Osteoblast (primary cell): ENCODE measurements at regions not wholly inside any gene's neighbourhood (a gene's known extent, or its start where the extent isn't known, plus 50 kb on each side); places are given as distances from the start of the nearest gene placed in this dataset.

Source experiments
- DNase-seq: peaks from one replicate; pipeline ENCODE4 v3.0.0; 2011; ENCODE audit warnings: low spot score, mixed read lengths; ENCODE audit not compliant: insufficient read length; ENCODE audit errors: missing footprints
- H2AFZ ChIP-seq: 2 replicates; pipeline ENCODE4 v1.6.0; 2011; ENCODE audit warnings: mild to moderate bottlenecking, low read length
- H3K27ac ChIP-seq: 2 replicates; pipeline ENCODE4 v1.5.1; 2011; ENCODE audit warnings: mild to moderate bottlenecking, low read depth, low read length, moderate library complexity
- H3K27me3 ChIP-seq: 2 replicates; pipeline ENCODE4 v1.6.0; 2012; ENCODE audit warnings: mild to moderate bottlenecking, control low read depth, inconsistent platforms, low read length, moderate library complexity; ENCODE audit not compliant: insufficient read depth
- H3K36me3 ChIP-seq: 2 replicates; pipeline ENCODE4 v1.5.1; 2011; ENCODE audit warnings: mild to moderate bottlenecking, low read length, control low read depth, moderate library complexity; ENCODE audit not compliant: insufficient read depth
- H3K4me1 ChIP-seq: 2 replicates; pipeline ENCODE4 v1.5.1; 2011; ENCODE audit warnings: mild to moderate bottlenecking, low read length, control low read depth, moderate library complexity; ENCODE audit not compliant: insufficient read depth
- H3K4me2 ChIP-seq: 2 replicates; pipeline ENCODE4 v1.6.0; 2011; ENCODE audit warnings: mild to moderate bottlenecking, low read length; ENCODE audit not compliant: insufficient read depth
- H3K4me3 ChIP-seq: fragments of 200-600 bp; sonication (generic); 3 replicates; pipeline ENCODE4 v1.5.1; 2012; ENCODE audit warnings: mild to moderate bottlenecking, low read length, inconsistent platforms; ENCODE audit not compliant: insufficient read depth
- H3K79me2 ChIP-seq: 2 replicates; pipeline ENCODE4 v1.6.0; 2012; ENCODE audit warnings: mild to moderate bottlenecking, low read length, control low read depth, inconsistent platforms; ENCODE audit not compliant: insufficient read depth
- H3K9me3 ChIP-seq: 2 replicates; pipeline ENCODE4 v1.5.1; 2011; ENCODE audit warnings: low read depth, low read length, control low read depth
- H4K20me1 ChIP-seq: 2 replicates; pipeline ENCODE4 v1.6.0; 2012; ENCODE audit warnings: mild to moderate bottlenecking, low read length, control low read depth; ENCODE audit not compliant: insufficient read depth
- CTCF ChIP-seq: IDR thresholded peaks from 2 replicates; pipeline ENCODE4 v1.5.1; 2011; ENCODE audit warnings: mild to moderate bottlenecking, low read depth, low read length, moderate library complexity; ENCODE audit errors: extremely low read depth

GRCh38 chr16:80436510-80436909 is 104.3 kb upstream of the DYNLRB2 start:
- H3K9me3 ChIP-seq, result no peaks in the 10 kb centered on the region
- H3K27me3 ChIP-seq, result no peaks in the 10 kb centered on the region
- H3K27ac ChIP-seq, result no peak overlapping the region
- no peak for DNase-seq
- no peaks in the 10 kb centered on the region for H4K20me1 ChIP-seq
- no peaks in the 10 kb centered on the region for H3K36me3 ChIP-seq
- TF ChIP-seq CTCF, result no peak
- no peak overlapping the region for H2AFZ ChIP-seq
- H3K79me2 ChIP-seq, result no peaks in the 10 kb centered on the region
- H3K4me2 ChIP-seq, result no peak overlapping the region
- no peak overlapping the region for H3K4me3 ChIP-seq
- H3K4me1 ChIP-seq, result no peaks in the 10 kb centered on the region

GRCh38 chr16:80433623-80434022 is 107.2 kb upstream of the DYNLRB2 start:
- TF ChIP-seq CTCF, result no peak
- Histone ChIP-seq H3K4me1 (no peaks in the 10 kb centered on the region), H3K4me2 (no peak overlapping the region), H3K79me2 (no peaks in the 10 kb centered on the region), H3K27ac (no peak overlapping the region), H3K36me3 (no peaks in the 10 kb centered on the region), H2AFZ (no peak overlapping the region), H3K9me3 (no peaks in the 10 kb centered on the region), H3K27me3 (no peaks in the 10 kb centered on the region), H4K20me1 (no peaks in the 10 kb centered on the region), H3K4me3 (no peak overlapping the region)
- DNase-seq, result peak; percentile 59

- Histone ChIP-seq H4K20me1 (no peaks in the 10 kb centered on the region), H2AFZ (no peak overlapping the region), H3K4me1 (no peaks in the 10 kb centered on the region), H3K4me3 (no peak overlapping the region), H3K27me3 (peaks cover 3% of the 10 kb centered on the region), H3K9me3 (no peaks in the 10 kb centered on the region), H3K36me3 (no peaks in the 10 kb centered on the region), H3K4me2 (no peak overlapping the region), H3K79me2 (no peaks in the 10 kb centered on the region), H3K27ac (no peak overlapping the region)
- TF ChIP-seq CTCF, result no peak
- DNase-seq, result no peak
Measured at GRCh38 chr16:80427795-80428194, 113.0 kb upstream of the DYNLRB2 start.

GRCh38 chr16:80418517-80419355 is 122.1 kb upstream of the DYNLRB2 start:
- no peak overlapping the region for H3K4me3 ChIP-seq
- no peaks in the 10 kb centered on the region for H3K4me1 ChIP-seq
- no peak for TF ChIP-seq CTCF
- H3K36me3 ChIP-seq, result no peaks in the 10 kb centered on the region
- no peak overlapping the region for H3K4me2 ChIP-seq
- H3K79me2 ChIP-seq, result no peaks in the 10 kb centered on the region
- H3K9me3 ChIP-seq, result no peaks in the 10 kb centered on the region
- no peaks in the 10 kb centered on the region for H3K27me3 ChIP-seq
- H2AFZ ChIP-seq, result no peak overlapping the region
- no peaks in the 10 kb centered on the region for H4K20me1 ChIP-seq
- DNase-seq, result no peak
- H3K27ac ChIP-seq, result no peak overlapping the region
